GM23338 (cell line): ENCODE measurements at regions not wholly inside any gene's neighbourhood (a gene's known extent, or its start where the extent isn't known, plus 50 kb on each side); places are given as distances from the start of the nearest gene placed in this dataset.

Experiments used
- ATAC-seq: fragments of 200-7000 bp; cut with Tn5 transposase; 3 replicates; pipeline ENCODE4 v1.9.1; 2020
- DNase-seq: peaks from one replicate; pipeline ENCODE4 v3.0.0-alpha.2; 2015; ENCODE audit warnings: low spot score
- H2AFZ ChIP-seq: fragments of 200-600 bp; sonication (generic); 2 replicates; pipeline ENCODE4 v1.8.0; 2016; ENCODE audit warnings: antibody characterized with exemption, mild to moderate bottlenecking, moderate library complexity
- H3F3A ChIP-seq: fragments of 200-600 bp; sonication (generic); replicated peaks from 2 replicates; pipeline ENCODE4 v1.8.0; 2017; ENCODE audit warnings: antibody characterized with exemption, mixed run types, low read depth
- H3K27ac ChIP-seq: fragments of 200-600 bp; sonication (generic); 2 replicates; pipeline ENCODE4 v1.6.1; 2016; ENCODE audit warnings: low read depth
- H3K27me3 ChIP-seq: fragments of 200-600 bp; sonication (generic); 2 replicates; pipeline ENCODE4 v1.8.0; 2016; ENCODE audit warnings: mild to moderate bottlenecking, mixed run types, moderate library complexity; ENCODE audit not compliant: insufficient read depth
- H3K36me3 ChIP-seq: fragments of 200-600 bp; sonication (generic); 2 replicates; pipeline ENCODE4 v1.8.0; 2016; ENCODE audit warnings: mild to moderate bottlenecking; ENCODE audit not compliant: insufficient read depth
- H3K4me1 ChIP-seq: fragments of 200-600 bp; sonication (generic); 2 replicates; pipeline ENCODE4 v1.8.0; 2016; ENCODE audit warnings: mild to moderate bottlenecking, moderate library complexity; ENCODE audit not compliant: insufficient read depth
- H3K4me2 ChIP-seq: fragments of 200-600 bp; sonication (generic); 2 replicates; pipeline ENCODE4 v1.7.1; 2017; ENCODE audit warnings: mixed run types
- H3K4me3 ChIP-seq: fragments of 200-600 bp; sonication (generic); 2 replicates; pipeline ENCODE4 v1.6.1; 2016; ENCODE audit warnings: mixed run types
- H3K79me2 ChIP-seq: fragments of 200-600 bp; sonication (generic); replicated peaks from 2 replicates; pipeline ENCODE4 v1.8.0; 2017; ENCODE audit warnings: mild to moderate bottlenecking; ENCODE audit not compliant: insufficient read depth
- H3K9me2 ChIP-seq: fragments of 200-600 bp; sonication (generic); 2 replicates; pipeline ENCODE4 v1.8.0; 2017; ENCODE audit not compliant: insufficient read depth
- H4K20me1 ChIP-seq: fragments of 200-600 bp; sonication (generic); replicated peaks from 2 replicates; pipeline ENCODE4 v1.8.0; 2017; ENCODE audit warnings: mild to moderate bottlenecking; ENCODE audit not compliant: insufficient read depth
- H3K27ac Mint-ChIP-seq: 2 replicates; pipeline ENCODE4 v1.8.0; 2020; ENCODE audit warnings: inconsistent platforms, mild to moderate bottlenecking, moderate library complexity, mixed read lengths
- H3K27me3 Mint-ChIP-seq: 3 replicates; pipeline ENCODE4 v1.8.0; 2022; ENCODE audit warnings: low read depth, mild to moderate bottlenecking, moderate library complexity, mixed read lengths, inconsistent platforms; ENCODE audit not compliant: insufficient read depth, poor library complexity
- H3K36me3 Mint-ChIP-seq: 3 replicates; pipeline ENCODE4 v1.8.0; 2021; ENCODE audit warnings: low read depth, mild to moderate bottlenecking, inconsistent platforms, moderate library complexity, mixed read lengths
- H3K4me1 Mint-ChIP-seq: 3 replicates; pipeline ENCODE4 v1.8.0; 2020; ENCODE audit warnings: mild to moderate bottlenecking, inconsistent platforms, mixed read lengths
- H3K4me3 Mint-ChIP-seq: 3 replicates; pipeline ENCODE4 v1.8.0; 2021; ENCODE audit warnings: moderate library complexity, mild to moderate bottlenecking, inconsistent platforms, mixed read lengths
- H3K9me3 Mint-ChIP-seq: 3 replicates; pipeline ENCODE4 v1.8.0; 2020; ENCODE audit warnings: moderate library complexity, mild to moderate bottlenecking, inconsistent platforms, mixed read lengths
- CREB1 ChIP-seq: fragments of 250-450 bp; sonication (Bioruptor Pico); IDR thresholded peaks from 2 replicates; pipeline ENCODE4 v1.5.0; 2020; ENCODE audit warnings: low read depth, mild to moderate bottlenecking, moderate library complexity
- CTCF ChIP-seq, 2 experiments: fragments of 200-600 bp in 1 of 2; sonication (generic) in 1 of 2; conservative IDR thresholded peaks; 2 replicates each; pipeline versions ENCODE4 v1.5.1 to v1.6.1; 2016 to 2017; ENCODE audit warnings: antibody characterized with exemption in 2 of 2, low read depth in 2 of 2, mild to moderate bottlenecking in 2 of 2, moderate library complexity in 1 of 2
- ETS1 ChIP-seq: IDR thresholded peaks from 2 replicates; pipeline ENCODE4 v1.6.1; 2016; ENCODE audit warnings: antibody characterized with exemption
- EZH2 ChIP-seq: fragments of 200-600 bp; sonication (generic); IDR thresholded peaks from one replicate; pipeline ENCODE4 v1.8.0; 2017; ENCODE audit warnings: antibody characterized with exemption, mild to moderate bottlenecking, low read depth; ENCODE audit not compliant: unreplicated experiment
- EZH2phosphoT487 ChIP-seq: fragments of 200-600 bp; sonication (generic); IDR thresholded peaks from one replicate; pipeline ENCODE4 v1.8.1; 2018; ENCODE audit warnings: antibody characterized with exemption; ENCODE audit not compliant: unreplicated experiment
- NANOG ChIP-seq: IDR thresholded peaks from 2 replicates; pipeline ENCODE4 v1.6.1; 2016; ENCODE audit warnings: antibody characterized with exemption, borderline replicate concordance
- STAT1 ChIP-seq: IDR thresholded peaks from one replicate; pipeline ENCODE4 v1.6.1; 2016; ENCODE audit warnings: antibody characterized with exemption; ENCODE audit not compliant: unreplicated experiment
- ZNF114 ChIP-seq: fragments of 250-450 bp; sonication (Bioruptor Pico); IDR thresholded peaks from 2 replicates; pipeline ENCODE4 v1.5.0; 2020; ENCODE audit warnings: mild to moderate bottlenecking, moderate library complexity
- ZNF462 ChIP-seq: fragments of 250-450 bp; sonication (Bioruptor Pico); IDR thresholded peaks from 2 replicates; pipeline ENCODE4 v1.5.0; 2020; ENCODE audit warnings: mild to moderate bottlenecking, moderate library complexity

GRCh38 chr6:81966968-81967367 is 214.5 kb upstream of the TENT5A start:
- no peak for TF ChIP-seq ZNF114 (CRISPR knock-in tag)
- TF ChIP-seq ETS1 = no peak
- H3K36me3 Mint-ChIP-seq = no peaks in the 10 kb centered on the region
- H3K27me3 Mint-ChIP-seq = no peaks in the 10 kb centered on the region
- Histone ChIP-seq H3K4me2 (no peak overlapping the region), H3K27ac (no peak overlapping the region), H3K4me1 (peaks cover 7% of the 10 kb centered on the region; the same call in 1 of the 2 replicates), H3K79me2 (no peaks in the 10 kb centered on the region), H3K4me3 (no peak overlapping the region), H4K20me1 (no peaks in the 10 kb centered on the region), H3K27me3 (no peaks in the 10 kb centered on the region), H2AFZ (no peak overlapping the region), H3K36me3 (no peaks in the 10 kb centered on the region), H3K9me2 (peaks cover 14% of the 10 kb centered on the region), H3F3A (no peaks in the 10 kb centered on the region)
- H3K27ac Mint-ChIP-seq = no peak overlapping the region
- H3K9me3 Mint-ChIP-seq = peaks cover 4% of the 10 kb centered on the region
- no peak overlapping the region for H3K4me3 Mint-ChIP-seq
- DNase-seq (no peak), ATAC-seq (no peak)
- H3K4me1 Mint-ChIP-seq = peaks cover 2% of the 10 kb centered on the region; the same call in 1 of the 3 replicates

GRCh38 chr6:81962198-81962597 is 209.7 kb upstream of the TENT5A start:
- H3F3A ChIP-seq = no peaks in the 10 kb centered on the region
- DNase-seq = no peak
- Mint-ChIP-seq H3K27me3 (no peaks in the 10 kb centered on the region), H3K9me3 (peaks cover 31% of the 10 kb centered on the region), H3K36me3 (peaks cover 12% of the 10 kb centered on the region), H3K27ac (no peak overlapping the region), H3K4me1 (no peaks in the 10 kb centered on the region), H3K4me3 (no peak overlapping the region)
- no peak overlapping the region for H3K4me2 ChIP-seq
- H2AFZ ChIP-seq = no peak overlapping the region
- no peaks in the 10 kb centered on the region for H3K79me2 ChIP-seq
- H3K36me3 ChIP-seq = peaks cover 5% of the 10 kb centered on the region
- ATAC-seq = no peak
- H3K9me2 ChIP-seq = peaks cover 9% of the 10 kb centered on the region; the same call in 1 of the 2 replicates
- TF ChIP-seq STAT1 (no peak), CREB1 (CRISPR knock-in tag) (no peak)
- H4K20me1 ChIP-seq = no peaks in the 10 kb centered on the region
- H3K27ac ChIP-seq = no peak overlapping the region
- no peaks in the 10 kb centered on the region for H3K27me3 ChIP-seq
- no peak overlapping the region for H3K4me3 ChIP-seq
- no peaks in the 10 kb centered on the region for H3K4me1 ChIP-seq

- H3K4me1 ChIP-seq = no peaks in the 10 kb centered on the region
- no peaks in the 10 kb centered on the region for H3K4me1 Mint-ChIP-seq
- no peak for ATAC-seq
- DNase-seq = no peak
- H3K4me3 ChIP-seq = no peak overlapping the region
- peaks cover 3% of the 10 kb centered on the region; the same call in 2 of the 3 replicates for H3K9me3 Mint-ChIP-seq
- H3K79me2 ChIP-seq = no peaks in the 10 kb centered on the region
- no peak overlapping the region for H3K4me2 ChIP-seq
- no peaks in the 10 kb centered on the region; the same call in 1 of the 2 replicates for H3K9me2 ChIP-seq
- H4K20me1 ChIP-seq = no peaks in the 10 kb centered on the region
- no peak overlapping the region for H3K27ac Mint-ChIP-seq
- H3K4me3 Mint-ChIP-seq = no peak overlapping the region
- no peaks in the 10 kb centered on the region for H3K27me3 ChIP-seq
- no peaks in the 10 kb centered on the region for H3K36me3 Mint-ChIP-seq
- no peak overlapping the region for H3K27ac ChIP-seq
- no peaks in the 10 kb centered on the region for H3K36me3 ChIP-seq
- H3F3A ChIP-seq = no peaks in the 10 kb centered on the region
- no peak overlapping the region for H2AFZ ChIP-seq
- peaks cover 1% of the 10 kb centered on the region for H3K27me3 Mint-ChIP-seq
- TF ChIP-seq ZNF462 (no peak), NANOG (no peak), EZH2phosphoT487 (no peak), EZH2 (no peak), CTCF (conservative IDR thresholded peaks at IDR 0.05; ENCODE audit: low read depth in 2 of 2) (no peak)
These were observed 198.4 kb upstream of the TENT5A start for GRCh38 chr6:81950877-81951276.
